ENCODE measurements at regions not wholly inside any gene's neighbourhood (a gene's known extent, or its start where the extent isn't known, plus 50 kb on each side); places are given as distances from the start of the nearest gene placed in this dataset.
"Not testable (repeated sequence)": the region's sequence is repeated elsewhere in the genome, so short reads cannot be mapped to it uniquely, and the experiment has no call there.

- H3K9me3 ChIP-seq; intact Hi-C loops (cut with DNase I); H3K4me3 ChIP-seq; H3K27ac ChIP-seq; H3K4me1 ChIP-seq; ATAC-seq; H3K27me3 ChIP-seq; DNase-seq; H3K36me3 ChIP-seq: not testable (repeated sequence)
- no CpG with 5 or more reads among the region's 1 CpG for WGBS, 2 donors
Measured at GRCh38 chr21:6363591-6363990, 4157.8 kb upstream of the TPTE start.

- peak overlapping the region in 9 of 10 donors; percentile 9 to 90 (median 80) for H3K27ac ChIP-seq
- H3K27me3 ChIP-seq; H3K9me3 ChIP-seq; ATAC-seq; H3K4me1 ChIP-seq; H3K36me3 ChIP-seq; intact Hi-C loops (cut with DNase I): not testable (repeated sequence)
- peak in 1 of 2 donors; percentile 21 for DNase-seq
- peak overlapping the region in 7 of 10 donors; percentile 3 to 48 (median 44) for H3K4me3 ChIP-seq
- WGBS, 2 donors, result 17 to 19% methylated on average over 2 of the region's 7 CpGs
Measured at GRCh38 chr21:6368824-6369223, 4152.6 kb upstream of the TPTE start.

GRCh38 chr21:6373253-6373652, 4148.1 kb upstream of the TPTE start:
- peaks cover 0 to 10% (median 3%) of the 10 kb centered on the region in 7 donors for H3K27me3 ChIP-seq
- H3K27ac ChIP-seq; H3K9me3 ChIP-seq; H3K4me3 ChIP-seq; intact Hi-C loops (cut with DNase I); DNase-seq; ATAC-seq; H3K36me3 ChIP-seq; H3K4me1 ChIP-seq: not testable (repeated sequence)
- WGBS, 2 donors, result no CpG with 5 or more reads among the region's 3 CpGs

DNA sequence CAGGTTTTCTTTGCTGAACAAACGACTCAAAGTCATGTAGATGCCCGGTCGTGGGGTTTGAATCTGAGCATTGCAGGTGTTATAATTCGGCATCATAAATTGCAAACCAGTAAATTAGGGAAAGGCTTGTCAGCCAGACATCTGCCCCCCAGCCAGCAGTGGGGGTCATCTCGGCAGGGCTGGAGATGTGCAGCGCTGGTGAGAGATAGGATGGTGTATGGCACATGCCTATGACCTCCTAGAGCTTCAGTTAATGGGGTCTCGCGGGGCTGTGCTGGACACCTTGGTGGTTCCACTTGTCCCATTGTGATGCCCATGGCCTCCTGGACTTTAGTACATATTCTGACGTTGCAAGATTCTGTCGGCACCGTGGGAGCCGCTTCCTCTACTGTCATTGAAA, 4147.2 kb upstream of the TPTE start:
- ATAC-seq; H3K4me3 ChIP-seq; H3K36me3 ChIP-seq; H3K4me1 ChIP-seq; H3K9me3 ChIP-seq; H3K27ac ChIP-seq; intact Hi-C loops (cut with DNase I): not testable (repeated sequence)
- peak; percentile 16 to 17 for DNase-seq
- 26 to 28% methylated on average over 12 of the region's 12 CpGs for WGBS, 2 donors
- H3K27me3 ChIP-seq, result peaks cover 0 to 10% (median 3%) of the 10 kb centered on the region in 7 donors
- peak in 6 of 9 donors; percentile 20 to 43 (median 32) for TF ChIP-seq CTCF (IDR thresholded peaks at IDR 0.05)

DNA sequence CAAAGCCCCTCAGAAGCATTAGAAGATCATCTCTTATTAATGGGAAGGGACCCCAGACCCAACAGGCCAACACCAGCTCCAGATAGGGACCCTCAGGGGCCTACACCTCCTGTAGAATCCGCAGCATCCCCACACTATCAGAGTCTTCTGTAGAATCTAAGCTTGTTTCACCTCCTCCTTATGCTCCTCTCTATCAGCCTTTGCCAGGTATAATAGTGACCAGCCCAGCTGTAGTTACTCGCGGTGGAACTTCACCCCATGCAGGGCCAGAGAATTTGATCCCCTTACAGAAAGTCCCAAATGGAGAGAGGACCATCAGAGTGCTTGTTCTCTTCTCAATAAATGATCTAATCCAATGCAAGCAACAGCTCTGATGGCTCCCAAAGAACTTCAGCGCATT, 4146.5 kb upstream of the TPTE start:
- WGBS, 2 donors, result 75 to 78% methylated on average over 4 of the region's 4 CpGs

GRCh38 chr21:6375776-6376175, 4145.6 kb upstream of the TPTE start:
- peaks cover 0 to 10% (median 3%) of the 10 kb centered on the region in 7 donors for H3K27me3 ChIP-seq
- H3K9me3 ChIP-seq, ATAC-seq: not testable (repeated sequence)

More for the DNA sequence above, 4146.5 kb upstream of the TPTE start:
- H3K36me3 ChIP-seq; H3K27ac ChIP-seq; H3K9me3 ChIP-seq; ATAC-seq; DNase-seq; H3K4me3 ChIP-seq; H3K4me1 ChIP-seq; intact Hi-C loops (cut with DNase I): not testable (repeated sequence)
- peaks cover 0 to 10% (median 3%) of the 10 kb centered on the region in 7 donors for H3K27me3 ChIP-seq

GRCh38 chr21:6376321-6377070, 4144.9 kb upstream of the TPTE start:
- DNase-seq; H3K4me3 ChIP-seq; intact Hi-C loops (cut with DNase I); H3K9me3 ChIP-seq; ATAC-seq; H3K36me3 ChIP-seq; H3K4me1 ChIP-seq; H3K27ac ChIP-seq: not testable (repeated sequence)
- 64 to 83% methylated on average over 8 to 9 of the region's 9 CpGs for WGBS, 2 donors
- H3K27me3 ChIP-seq, result peaks cover 0 to 10% (median 3%) of the 10 kb centered on the region in 7 donors

More at GRCh38 chr21:6375776-6376175, 4145.6 kb upstream of the TPTE start:
- WGBS, 2 donors, result 52 to 55% methylated on average over 3 of the region's 5 CpGs
- DNase-seq; H3K36me3 ChIP-seq; intact Hi-C loops (cut with DNase I); H3K4me3 ChIP-seq; H3K4me1 ChIP-seq; H3K27ac ChIP-seq: not testable (repeated sequence)

All from heart right ventricle (tissue), 16 donors.